NCI-H1092 treated with DMSO at 0.1 percent for 48 hours (cell line): ENCODE measurements at regions not wholly inside any gene's neighbourhood (a gene's known extent, or its start where the extent isn't known, plus 50 kb on each side); places are given as distances from the start of the nearest gene placed in this dataset.
"Not testable (repeated sequence)": the region's sequence is repeated elsewhere in the genome, so short reads cannot be mapped to it uniquely, and the experiment has no call there.

Experiments used
- DNase-seq: peaks from one replicate; lab custom pipeline; 2025; lab: John Stamatoyannopoulos, UW

DNA sequence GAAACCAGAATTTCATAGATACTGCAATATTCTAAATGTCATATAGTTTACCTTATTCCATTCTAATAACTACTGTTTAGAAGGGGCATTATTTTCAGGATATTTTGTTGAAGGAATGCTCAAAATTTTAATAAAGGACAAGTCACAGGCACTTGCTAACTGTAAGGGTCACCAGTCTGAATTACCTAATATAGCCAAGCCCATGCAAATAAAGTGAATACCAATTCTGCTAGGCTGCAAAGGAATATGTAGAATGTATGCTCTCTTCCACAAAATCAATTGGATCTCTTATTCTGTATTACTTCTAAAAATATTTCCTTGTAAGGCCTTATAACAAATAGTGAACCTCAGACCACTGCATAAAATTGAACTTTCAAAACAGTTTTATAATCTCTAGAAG, 52.3 kb upstream of the FAT4 start:
- no peak for DNase-seq

- no peak for DNase-seq
These were observed 52.7 kb upstream of the FAT4 start for GRCh38 chr4:125262079-125262478.

DNA sequence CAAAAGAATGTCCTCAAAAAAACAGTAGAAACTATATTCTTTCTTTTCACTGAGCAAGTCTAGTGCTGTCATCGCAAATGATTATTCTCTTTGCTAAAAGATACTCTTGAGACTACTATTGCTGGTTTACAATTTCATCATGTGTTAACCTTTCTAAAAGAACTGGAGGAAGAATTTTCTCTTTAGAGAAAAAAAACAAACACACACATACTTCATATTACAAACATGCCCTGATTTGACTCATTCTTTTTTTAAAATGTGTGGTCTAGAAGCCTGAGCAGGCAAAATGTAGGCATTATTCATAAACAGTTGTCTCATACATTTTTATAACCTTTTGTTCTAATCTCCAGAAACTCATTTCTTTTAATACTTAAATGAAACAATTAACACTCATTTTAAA, 60.6 kb upstream of the FAT4 start:
- no peak for DNase-seq

- DNase-seq = peak; percentile 22
These were observed 69.8 kb upstream of the FAT4 start for GRCh38 chr4:125244848-125245450.

DNA sequence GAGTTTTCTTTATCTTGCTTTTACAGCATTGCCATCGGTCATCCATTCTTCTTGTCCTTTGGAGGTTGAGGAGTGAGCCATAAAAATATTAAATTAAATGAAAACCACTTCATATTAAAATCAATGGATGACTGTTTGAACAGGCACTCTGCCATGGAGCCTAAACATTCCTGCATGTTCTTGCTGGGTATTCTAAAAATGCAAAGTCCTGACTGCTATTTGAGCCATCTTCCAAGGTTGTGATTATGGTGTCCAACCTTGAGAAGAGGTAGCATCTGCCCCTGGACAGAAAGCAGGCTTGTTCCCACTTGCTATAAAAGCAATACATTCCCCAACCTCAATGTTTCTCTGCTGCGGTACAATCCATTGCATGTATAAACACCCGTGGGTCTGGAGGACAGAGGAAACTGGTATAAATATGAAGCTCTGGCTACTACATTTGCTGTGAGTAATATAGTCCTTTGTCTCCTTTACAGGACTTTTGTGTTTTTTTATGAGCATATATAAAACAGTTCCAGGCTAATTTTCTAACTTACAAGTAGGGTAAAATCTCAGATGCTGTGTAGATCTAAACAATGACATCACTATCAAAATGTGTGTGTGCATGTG, 70.9 kb upstream of the FAT4 start:
- DNase-seq = no peak

DNA sequence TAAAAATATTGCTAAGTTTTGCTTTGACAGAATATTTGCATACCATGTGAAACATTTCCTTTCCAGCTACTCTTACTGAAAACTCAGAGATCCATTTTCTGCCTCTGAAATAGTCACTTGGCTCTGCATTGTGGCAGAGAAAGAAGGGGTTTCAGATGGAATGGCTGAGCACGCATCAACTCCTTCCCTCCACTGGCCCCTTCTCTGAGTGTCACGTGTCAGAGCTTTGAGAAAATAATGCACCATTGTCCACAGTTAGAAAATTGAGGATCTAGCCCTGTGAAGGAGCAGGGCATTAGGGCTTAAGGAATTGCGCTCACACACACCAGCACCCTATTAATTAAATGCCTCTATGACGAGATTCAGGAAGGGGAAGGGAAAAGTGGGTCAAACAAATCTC, 78.8 kb upstream of the FAT4 start:
- no peak for DNase-seq

GRCh38 chr4:125231661-125232060, 83.1 kb upstream of the FAT4 start:
- DNase-seq = no peak

GRCh38 chr4:125229596-125230058, 85.1 kb upstream of the FAT4 start:
- no peak for DNase-seq

- no peak for DNase-seq
These were observed 88.9 kb upstream of the FAT4 start for GRCh38 chr4:125225806-125226205.

DNA sequence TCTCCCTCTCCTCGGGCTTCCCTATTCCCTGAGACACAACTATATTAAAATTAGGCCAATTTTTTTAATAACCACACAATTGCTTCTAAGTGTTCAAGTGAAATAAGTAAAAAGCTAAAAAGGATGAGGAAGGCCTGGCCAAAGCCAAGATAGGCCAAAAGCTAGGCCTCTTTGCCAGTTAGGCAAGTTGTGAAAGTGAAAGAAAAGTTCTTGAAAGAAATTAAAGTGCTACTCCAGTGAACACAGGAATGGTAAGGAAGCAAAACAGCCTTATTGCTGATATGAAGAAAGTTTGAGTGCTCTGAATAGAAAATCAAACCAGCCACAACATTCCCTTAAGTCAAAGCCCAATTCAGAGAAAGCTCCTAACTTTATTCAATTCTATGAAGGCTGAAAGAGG, 114.2 kb upstream of the FAT4 start:
- no peak for DNase-seq

DNA sequence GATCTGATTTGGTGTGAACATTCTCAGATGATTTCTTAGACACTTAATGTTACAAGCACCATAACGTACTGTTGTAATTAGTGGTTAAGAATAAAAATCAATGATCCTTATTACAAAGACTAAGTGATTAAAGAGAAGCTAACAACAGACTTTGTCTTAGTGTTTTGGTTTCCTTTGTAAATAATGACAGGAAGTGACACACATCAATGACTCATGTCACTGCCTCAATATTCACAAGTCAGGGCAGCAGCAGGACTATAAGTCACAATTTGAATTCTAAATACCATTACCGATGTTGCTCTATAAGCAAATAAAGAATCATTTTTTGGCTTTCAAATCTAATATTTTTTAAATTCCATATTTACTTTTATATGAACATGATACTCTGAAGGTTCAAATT, 115.8 kb upstream of the FAT4 start:
- DNase-seq = no peak

DNA sequence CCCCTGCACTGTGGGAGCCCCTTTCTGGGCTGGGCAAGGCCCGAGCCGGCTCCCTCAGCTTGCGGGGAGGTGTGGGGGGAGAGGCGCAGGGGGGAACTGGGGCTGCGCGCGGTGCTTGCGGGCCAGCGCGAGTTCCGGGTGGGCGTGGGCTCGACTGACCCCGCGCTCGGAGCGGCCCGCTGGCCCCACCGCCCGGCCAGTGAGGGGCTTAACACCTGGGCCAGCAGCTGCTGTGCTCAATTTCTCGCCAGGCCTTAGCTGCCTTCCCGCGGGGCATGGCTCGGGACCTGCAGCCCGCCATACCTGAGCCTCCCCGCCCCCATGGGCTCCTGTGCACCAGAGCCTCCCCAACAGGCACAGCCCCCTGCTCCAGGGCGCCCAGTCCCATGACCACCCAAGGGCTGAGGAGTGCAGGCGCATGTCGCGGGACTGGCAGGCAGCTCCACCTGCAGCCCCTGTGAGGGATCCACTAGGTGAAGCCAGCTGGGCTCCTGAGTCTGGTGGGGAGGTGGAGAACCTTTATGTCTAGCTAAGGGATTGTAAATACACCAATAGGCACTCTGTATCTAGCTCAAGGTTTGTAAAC, 122.8 kb upstream of the FAT4 start:
- not testable (repeated sequence) for DNase-seq

- DNase-seq = no peak
These were observed 123.5 kb upstream of the FAT4 start for GRCh38 chr4:125191232-125191631.

GRCh38 chr4:125187226-125188176, 127.3 kb upstream of the FAT4 start:
- DNase-seq = no peak

GRCh38 chr4:125184116-125184515, 130.6 kb upstream of the FAT4 start:
- DNase-seq = no peak

- DNase-seq = no peak
These were observed 133.0 kb upstream of the FAT4 start for GRCh38 chr4:125181804-125182203.

DNA sequence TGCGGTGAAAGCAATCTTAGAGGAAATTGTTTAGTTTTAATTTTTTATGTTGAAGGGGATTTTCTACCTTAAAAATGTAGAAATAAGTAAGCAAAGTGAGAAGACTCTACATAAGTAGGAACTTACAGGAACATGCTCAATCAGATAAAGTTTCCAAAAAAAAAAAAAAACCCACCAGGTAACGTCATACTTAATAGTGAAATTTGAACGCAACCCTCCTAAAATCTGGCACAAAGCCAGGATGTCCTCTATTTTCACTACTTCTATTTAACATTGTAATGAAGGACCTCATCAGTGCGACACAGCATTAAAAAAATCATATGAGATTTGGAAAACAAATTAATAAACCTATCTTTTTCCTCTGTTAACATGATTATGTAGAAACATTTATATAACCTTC, 135.0 kb upstream of the FAT4 start:
- no peak for DNase-seq

DNA sequence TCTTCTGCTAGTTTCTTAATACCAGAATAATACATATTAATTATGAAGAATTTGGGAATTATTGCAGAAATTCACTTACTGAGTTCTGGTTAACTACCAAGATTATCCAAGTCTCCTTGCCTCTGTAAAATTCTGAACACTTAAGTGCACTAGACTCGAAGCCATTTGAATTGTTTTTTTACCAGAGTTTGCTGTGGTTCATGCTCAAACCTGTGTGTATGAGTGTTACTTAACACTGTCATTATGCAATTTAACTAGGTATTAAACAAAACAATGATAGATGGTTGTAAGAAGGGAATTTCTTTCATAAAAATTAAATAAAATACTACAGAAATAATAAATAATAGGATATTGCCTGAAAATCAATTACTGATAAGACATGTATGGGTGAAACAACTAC, 145.6 kb upstream of the FAT4 start:
- no peak for DNase-seq

DNA sequence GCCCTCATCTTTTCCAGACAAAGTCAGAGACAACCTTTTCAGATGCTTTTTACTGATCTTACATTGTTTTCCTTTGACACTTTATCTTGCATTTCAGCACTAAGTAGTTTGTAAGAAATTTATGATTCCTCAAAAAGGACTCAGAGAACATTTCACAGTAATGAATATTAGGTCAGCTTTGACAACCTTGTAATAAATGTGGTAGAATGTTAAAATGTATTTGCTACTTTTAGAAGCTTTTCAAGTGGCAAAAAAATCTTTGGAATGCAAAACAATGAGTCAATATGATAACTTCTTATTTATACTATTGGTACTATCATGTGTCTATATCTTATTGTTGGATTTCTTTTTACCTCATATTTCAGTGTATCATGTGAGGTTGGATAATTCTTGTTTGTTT, 146.2 kb upstream of the FAT4 start:
- no peak for DNase-seq

- DNase-seq = not testable (repeated sequence)
These were observed 148.7 kb upstream of the FAT4 start for GRCh38 chr4:125166012-125166411.

GRCh38 chr4:125159001-125159400, 155.8 kb upstream of the FAT4 start:
- no peak for DNase-seq

GRCh38 chr4:125155251-125155650, 159.5 kb upstream of the FAT4 start:
- no peak for DNase-seq
